H1 (cell line): ENCODE measurements at regions not wholly inside any gene's neighbourhood (a gene's known extent, or its start where the extent isn't known, plus 50 kb on each side); places are given as distances from the start of the nearest gene placed in this dataset.

Experiments used
- CTCF ChIA-PET: fragments of 300-600 bp; sonication (Branson Sonifier 250); formaldehyde crosslinking; loops from one replicate; lab custom pipeline; 2021; ENCODE audit not compliant: partially characterized antibody; lab: Charles Lee
- POLR2A ChIA-PET: fragments of 300-600 bp; sonication (Branson Sonifier 250); formaldehyde crosslinking; loops from one replicate; lab custom pipeline; 2021; ENCODE audit warnings: inconsistent platforms; ENCODE audit not compliant: partially characterized antibody; lab: Charles Lee
- DNase-seq, 2 experiments: peaks; one replicate each; pipeline versions ENCODE4 v3.0.0 to v3.0.0-alpha.2; 2010 to 2022; ENCODE audit warnings: low spot score in 2 of 2, low read depth in 1 of 2, mixed read lengths in 1 of 2
- FAIRE-seq: peaks from 2 replicates; lab custom pipeline; 2011; peaks lifted over from hg19 to GRCh38; lab: Jason Lieb, UNC
- H2AFZ ChIP-seq: 2 replicates; pipeline ENCODE4 v1.8.1; 2012; ENCODE audit warnings: low read length, inconsistent platforms
- H2AK5ac ChIP-seq: 2 replicates; pipeline ENCODE4 v1.6.1; 2013; ENCODE audit warnings: low read depth, low read length
- H2BK120ac ChIP-seq: replicated peaks from 2 replicates; pipeline ENCODE3; 2013; ENCODE audit warnings: low read depth, low read length, inconsistent platforms
- H2BK12ac ChIP-seq: 2 replicates; pipeline ENCODE4 v1.6.1; 2013; ENCODE audit warnings: low read depth, low read length
- H2BK15ac ChIP-seq: 2 replicates; pipeline ENCODE4 v1.6.1; 2013; ENCODE audit warnings: low read length
- H2BK20ac ChIP-seq: 2 replicates; pipeline ENCODE4 v1.6.1; 2013; ENCODE audit warnings: low read length
- H2BK5ac ChIP-seq: 2 replicates; pipeline ENCODE4 v1.6.1; 2013; ENCODE audit warnings: low read depth, low read length
- H3K14ac ChIP-seq: 2 replicates; pipeline ENCODE4 v1.6.1; 2013; ENCODE audit warnings: inconsistent platforms; ENCODE audit not compliant: insufficient read length
- H3K18ac ChIP-seq: 2 replicates; pipeline ENCODE4 v1.6.1; 2013; ENCODE audit warnings: low read length; ENCODE audit errors: extremely low read depth
- H3K23ac ChIP-seq: 2 replicates; pipeline ENCODE4 v1.6.1; 2013; ENCODE audit warnings: inconsistent platforms; ENCODE audit not compliant: insufficient read length
- H3K23me2 ChIP-seq: 2 replicates; pipeline ENCODE4 v1.6.1; 2013; ENCODE audit warnings: low read depth, low read length
- H3K27ac ChIP-seq: 2 replicates; pipeline ENCODE4 v1.6.1; 2011; ENCODE audit warnings: low read depth, low read length, inconsistent platforms
- H3K27me3 ChIP-seq, 4 experiments: replicated peaks in 1 of 4; 1 replicate in 1 of 4; 2 replicates in 3 of 4; pipeline versions ENCODE4 v1.6.1 to v1.8.1; 2011 to 2013; ENCODE audit warnings: low read length in 3 of 4, mild to moderate bottlenecking in 3 of 4, inconsistent platforms in 2 of 4, mixed read lengths in 2 of 4, moderate library complexity in 1 of 4; ENCODE audit not compliant: control insufficient read depth in 3 of 4, insufficient read depth in 3 of 4; ENCODE audit errors: extremely low read depth in 1 of 4
- H3K36me3 ChIP-seq, 4 experiments: 2 replicates each; pipeline versions ENCODE4 v1.6.1 to v1.8.1; 2011 to 2013; ENCODE audit warnings: mild to moderate bottlenecking in 4 of 4, low read length in 3 of 4, moderate library complexity in 2 of 4, control low read depth in 1 of 4, inconsistent platforms in 1 of 4; ENCODE audit not compliant: insufficient read depth in 4 of 4, control insufficient read depth in 2 of 4
- H3K4ac ChIP-seq: replicated peaks from 2 replicates; pipeline ENCODE3; 2013; ENCODE audit warnings: low read length, low read depth, mixed read lengths, inconsistent platforms; ENCODE audit not compliant: insufficient read length
- H3K4me1 ChIP-seq, 4 experiments: replicated peaks in 1 of 4; 1 replicate in 1 of 4; 2 replicates in 3 of 4; pipeline versions ENCODE4 v1.6.1 to v1.8.1; 2011 to 2013; ENCODE audit warnings: low read length in 3 of 4, inconsistent platforms in 2 of 4, mixed read lengths in 1 of 4; ENCODE audit not compliant: insufficient read depth in 4 of 4, control insufficient read depth in 3 of 4
- H3K4me2 ChIP-seq, 2 experiments: 2 replicates each; pipeline versions ENCODE4 v1.6.1 to v1.8.1; 2011 to 2013; ENCODE audit warnings: low read depth in 2 of 2, low read length in 2 of 2, control low read depth in 1 of 2, inconsistent platforms in 1 of 2, mild to moderate bottlenecking in 1 of 2; ENCODE audit not compliant: insufficient read depth in 1 of 2
- H3K4me3 ChIP-seq, 4 experiments: fragments of 200-600, 300-600 bp in 1 of 4; sonication (generic), shearing (Covaris generic), sonication (Bioruptor Twin) in 1 of 4; 2 replicates each; pipeline versions ENCODE4 v1.5.1 to v1.8.1; 2011 to 2016; ENCODE audit warnings: low read length in 4 of 4, low read depth in 3 of 4, control low read depth in 2 of 4, inconsistent platforms in 2 of 4, mild to moderate bottlenecking in 2 of 4, mixed read lengths in 1 of 4, moderate library complexity in 1 of 4; ENCODE audit not compliant: insufficient read depth in 2 of 4; ENCODE audit errors: extremely low read depth in 1 of 4
- H3K56ac ChIP-seq: replicated peaks from 2 replicates; pipeline ENCODE3; 2013; ENCODE audit warnings: low read depth, mild to moderate bottlenecking, mixed read lengths, low read length, inconsistent platforms; ENCODE audit not compliant: insufficient read length
- H3K79me1 ChIP-seq: 2 replicates; pipeline ENCODE4 v1.6.1; 2013; ENCODE audit warnings: low read depth, low read length, control low read depth
- H3K79me2 ChIP-seq, 2 experiments: 2 replicates each; pipeline versions ENCODE4 v1.6.1 to v1.8.1; 2012 to 2013; ENCODE audit warnings: low read length in 2 of 2, mild to moderate bottlenecking in 2 of 2, inconsistent platforms in 1 of 2; ENCODE audit not compliant: insufficient read depth in 2 of 2, control insufficient read depth in 1 of 2
- H3K9ac ChIP-seq, 4 experiments: replicated peaks in 1 of 4; 1 replicate in 1 of 4; 2 replicates in 3 of 4; pipeline versions ENCODE4 v1.6.1 to v1.8.1; 2011 to 2013; ENCODE audit warnings: low read depth in 3 of 4, low read length in 3 of 4, control low read depth in 2 of 4, mild to moderate bottlenecking in 2 of 4, moderate library complexity in 2 of 4, inconsistent platforms in 1 of 4; ENCODE audit errors: extremely low read depth in 1 of 4
- H3K9me3 ChIP-seq, 2 experiments: 2 replicates each; pipeline versions ENCODE4 v1.6.1 to v1.8.1; 2012 to 2013; ENCODE audit warnings: mild to moderate bottlenecking in 2 of 2, moderate library complexity in 2 of 2, control low read depth in 1 of 2, inconsistent platforms in 1 of 2, low read depth in 1 of 2, low read length in 1 of 2, mixed read lengths in 1 of 2; ENCODE audit not compliant: insufficient read depth in 2 of 2
- H4K20me1 ChIP-seq, 2 experiments: replicated peaks in 1 of 2; 2 replicates each; pipeline versions ENCODE3 to v1.8.1; 2011 to 2013; ENCODE audit warnings: inconsistent platforms in 2 of 2, low read length in 2 of 2, mild to moderate bottlenecking in 1 of 2; ENCODE audit not compliant: insufficient read depth in 2 of 2, control insufficient read depth in 1 of 2
- H4K5ac ChIP-seq: 2 replicates; pipeline ENCODE4 v1.6.1; 2013; ENCODE audit warnings: low read length, low read depth, mixed read lengths, inconsistent platforms; ENCODE audit not compliant: insufficient read length
- H4K8ac ChIP-seq: 2 replicates; pipeline ENCODE4 v1.8.0; 2013; ENCODE audit warnings: mild to moderate bottlenecking, moderate library complexity, low read length, inconsistent platforms; ENCODE audit not compliant: insufficient read depth; ENCODE audit errors: extremely low read depth
- H4K91ac ChIP-seq: replicated peaks from 2 replicates; pipeline ENCODE3; 2013; ENCODE audit warnings: low read length, mixed read lengths, inconsistent platforms; ENCODE audit not compliant: insufficient read length
- CBX8 ChIP-seq: fragments of 300-800, 300-1000 bp; sonication (generic); IDR thresholded peaks from 2 replicates; pipeline ENCODE4 v1.7.1; 2016; ENCODE audit warnings: low read depth, low read length, borderline replicate concordance
- CHD2 ChIP-seq: IDR thresholded peaks from 2 replicates; pipeline ENCODE4 v1.6.1; 2012; ENCODE audit warnings: low read length, improper control_type of control experiment
- FOSL1 ChIP-seq: IDR thresholded peaks from 2 replicates; pipeline ENCODE4 v1.6.1; 2011; ENCODE audit warnings: mild to moderate bottlenecking, low read depth, low read length, moderate library complexity; ENCODE audit not compliant: insufficient read depth
- GTF2F1 ChIP-seq: IDR thresholded peaks from 2 replicates; pipeline ENCODE4 v1.6.1; 2012; ENCODE audit warnings: low read depth, low read length, improper control_type of control experiment, borderline replicate concordance
- HDAC2 ChIP-seq, 2 experiments: fragments of 300-600 bp in 1 of 2; sonication (generic) in 1 of 2; IDR thresholded peaks; 2 replicates each; pipeline ENCODE4 v1.6.1; 2011 to 2012; ENCODE audit warnings: low read depth in 2 of 2, low read length in 2 of 2, mild to moderate bottlenecking in 2 of 2, moderate library complexity in 2 of 2, borderline replicate concordance in 1 of 2, inconsistent platforms in 1 of 2
- HDAC6 ChIP-seq: IDR thresholded peaks from one replicate; pipeline ENCODE4 v1.7.1; 2012; ENCODE audit warnings: low read depth, mild to moderate bottlenecking, inconsistent platforms, low read length, moderate library complexity
- MAFK ChIP-seq: IDR thresholded peaks from 2 replicates; pipeline ENCODE4 v1.6.1; 2012; ENCODE audit warnings: low read depth, mild to moderate bottlenecking, improper control_type of control experiment, low read length
- RFX5 ChIP-seq: IDR thresholded peaks from 2 replicates; pipeline ENCODE4 v1.6.1; 2011; ENCODE audit warnings: low read depth, low read length, improper control_type of control experiment, borderline replicate concordance
- RXRA ChIP-seq: IDR thresholded peaks from 2 replicates; pipeline ENCODE4 v1.6.1; 2011; ENCODE audit warnings: low read depth, mild to moderate bottlenecking, low read length, moderate library complexity; ENCODE audit not compliant: insufficient read depth
- SAP30 ChIP-seq: fragments of 300-600 bp; sonication (generic); IDR thresholded peaks from 2 replicates; pipeline ENCODE4 v1.7.1; 2012; ENCODE audit warnings: low read length, moderate library complexity, mild to moderate bottlenecking, inconsistent platforms; ENCODE audit not compliant: insufficient read depth, insufficient replicate concordance
- SIN3A ChIP-seq, 2 experiments: IDR thresholded peaks in 1 of 2; conservative IDR thresholded peaks in 1 of 2; 2 replicates each; pipeline ENCODE4 v1.6.1; 2011 to 2012; ENCODE audit warnings: low read length in 2 of 2, improper control_type of control experiment in 1 of 2, low read depth in 1 of 2, mild to moderate bottlenecking in 1 of 2
- SIRT6 ChIP-seq: IDR thresholded peaks from one replicate; pipeline ENCODE4 v1.7.1; 2012; ENCODE audit warnings: low read length, inconsistent platforms
- TAF7 ChIP-seq: optimal IDR thresholded peaks from 2 replicates; pipeline ENCODE3; 2011; ENCODE audit warnings: low read depth, mild to moderate bottlenecking, inconsistent platforms, low read length, moderate library complexity, borderline replicate concordance
- WGBS, 2 experiments: shearing (Covaris generic) in 1 of 2; methylation state at CpG; one replicate each; pipeline versions ENCODE4 v1.1.6 to v1.1.7; 2013 to 2015; ENCODE audit warnings: low lambda C conversion rate in 2 of 2, mixed read lengths in 2 of 2, inconsistent platforms in 1 of 2, low coverage in 1 of 2, missing lambda C conversion rate in 1 of 2; ENCODE audit not compliant: insufficient replicate concordance in 2 of 2, insufficient coverage in 1 of 2, insufficient read length in 1 of 2; ENCODE audit errors: extremely low coverage in 1 of 2, missing lambda C conversion rate in 1 of 2; 5-methylcytosine and 5-hydroxymethylcytosine counted together
- TF ChIP-seq, protein P1 (sequence below): IDR thresholded peaks from 2 replicates; pipeline ENCODE4 v1.6.1; 2012; ENCODE audit warnings: inconsistent platforms

DNA sequence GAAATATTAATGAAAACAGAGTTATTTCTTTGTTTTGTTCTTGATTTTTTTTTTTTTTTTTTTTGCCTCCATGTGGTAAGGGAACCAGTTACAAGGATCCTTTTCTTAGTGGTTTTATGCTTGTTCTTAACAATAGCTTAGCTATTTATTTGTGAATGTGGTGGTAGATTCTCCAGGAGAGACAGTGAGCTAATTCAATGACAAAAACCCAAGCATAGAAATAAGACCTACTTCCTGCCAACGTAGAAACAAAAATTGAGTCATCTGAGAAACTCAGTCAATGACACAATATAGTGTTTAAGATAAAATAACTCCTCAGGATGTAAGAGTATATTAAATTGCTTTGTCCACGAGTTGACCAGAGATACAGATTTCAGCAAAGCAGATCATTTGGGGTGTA lies 863.8 kb upstream of the PABPC4L start:
- Histone ChIP-seq H3K23ac (no peak overlapping the region), H3K27me3 (peaks cover 0 to 1% (median 0%) of the 10 kb centered on the region in 4 experiments; a peak in 1 of 7 replicates), H4K91ac (no peak overlapping the region), H4K20me1 (no peaks in the 10 kb centered on the region), H2BK20ac (no peak overlapping the region), H3K4me1 (no peaks in the 10 kb centered on the region), H3K18ac (no peak overlapping the region), H2BK120ac (no peak overlapping the region), H2BK5ac (no peak overlapping the region), H3K23me2 (no peaks in the 10 kb centered on the region), H3K79me2 (no peaks in the 10 kb centered on the region), H4K8ac (no peak overlapping the region), H3K4me3 (no peak overlapping the region), H3K14ac (no peak overlapping the region), H3K4me2 (no peak overlapping the region), H4K5ac (no peak overlapping the region), H3K36me3 (no peaks in the 10 kb centered on the region), H3K9me3 (no peaks in the 10 kb centered on the region), H3K27ac (no peak overlapping the region), H3K79me1 (no peaks in the 10 kb centered on the region), H2AFZ (no peak overlapping the region; the same call in 1 of the 2 replicates), H2BK12ac (no peak overlapping the region), H3K9ac (no peak overlapping the region), H3K4ac (no peak overlapping the region), H2AK5ac (no peak overlapping the region), H2BK15ac (no peak overlapping the region), H3K56ac (no peak overlapping the region)
- no peak for DNase-seq
- FAIRE-seq: no peak
- 93% methylated on average over 2 of the region's 2 CpGs; no CpG with 5 or more reads in 1 of the 2 experiments for whole genome bisulfite sequencing, 2 experiments
- CTCF ChIA-PET: no interaction called here
- POLR2A ChIA-PET: no interaction called here
- TF ChIP-seq RFX5 (no peak), SAP30 (no peak), HDAC2 (IDR thresholded peaks at IDR 0.05; ENCODE audit: borderline replicate concordance in 1 of 2, low read depth in 2 of 2, low read length in 2 of 2) (no peak), SIN3A (conservative IDR thresholded peaks at IDR 0.05 in 1 of 2, IDR thresholded peaks at IDR 0.05 in 1 of 2; ENCODE audit: low read depth in 1 of 2, low read length in 2 of 2) (no peak), SIRT6 (no peak), GTF2F1 (no peak), CHD2 (no peak), CBX8 (no peak), HDAC6 (no peak), MAFK (no peak), TAF7 (no peak), FOSL1 (no peak), RXRA (no peak)
- TF ChIP-seq, protein P1, sequence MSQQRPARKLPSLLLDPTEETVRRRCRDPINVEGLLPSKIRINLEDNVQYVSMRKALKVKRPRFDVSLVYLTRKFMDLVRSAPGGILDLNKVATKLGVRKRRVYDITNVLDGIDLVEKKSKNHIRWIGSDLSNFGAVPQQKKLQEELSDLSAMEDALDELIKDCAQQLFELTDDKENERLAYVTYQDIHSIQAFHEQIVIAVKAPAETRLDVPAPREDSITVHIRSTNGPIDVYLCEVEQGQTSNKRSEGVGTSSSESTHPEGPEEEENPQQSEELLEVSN: no peak
